Activated naive CD8-positive, alpha-beta T cell (primary cell): ENCODE measurements at regions not wholly inside any gene's neighbourhood (a gene's known extent, or its start where the extent isn't known, plus 50 kb on each side); places are given as distances from the start of the nearest gene placed in this dataset.

Source experiments
- H3K27ac Mint-ChIP-seq: one replicate; pipeline ENCODE4 v1.8.0; 2021; ENCODE audit warnings: mixed read lengths
- H3K27me3 Mint-ChIP-seq: one replicate; pipeline ENCODE4 v1.8.0; 2021; ENCODE audit warnings: mixed read lengths
- H3K36me3 Mint-ChIP-seq: one replicate; pipeline ENCODE4 v1.8.0; 2021; ENCODE audit warnings: mixed read lengths
- H3K4me1 Mint-ChIP-seq: one replicate; pipeline ENCODE4 v1.8.0; 2021; ENCODE audit warnings: low read depth, mixed read lengths
- H3K4me3 Mint-ChIP-seq: one replicate; pipeline ENCODE4 v1.8.0; 2021; ENCODE audit warnings: mild to moderate bottlenecking, mixed read lengths
- H3K9me3 Mint-ChIP-seq: one replicate; pipeline ENCODE4 v1.8.0; 2021; ENCODE audit warnings: low read depth, mixed read lengths

DNA sequence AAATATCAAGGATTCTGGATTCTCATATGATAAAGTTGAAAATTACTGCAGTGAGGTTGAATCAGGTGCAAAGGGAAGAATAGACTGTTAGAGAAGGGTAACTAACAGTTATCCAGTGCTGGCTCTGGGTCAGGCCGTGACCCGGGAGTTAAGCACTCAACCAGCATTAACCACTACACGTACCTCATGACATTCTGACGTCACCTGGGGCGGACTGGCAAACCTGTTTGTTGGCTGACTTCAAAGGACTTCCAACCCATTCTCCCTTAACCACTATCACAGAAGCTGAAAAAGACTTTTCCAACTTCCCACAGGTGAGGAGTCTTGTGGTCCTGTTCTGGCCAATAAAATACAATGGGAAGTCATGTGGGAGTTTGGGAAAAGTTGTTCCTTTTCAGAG is 268.9 kb downstream of the ENC1 start:
- no peak overlapping the region for H3K27ac Mint-ChIP-seq
- H3K4me1 Mint-ChIP-seq, result no peaks in the 10 kb centered on the region
- no peaks in the 10 kb centered on the region for H3K9me3 Mint-ChIP-seq
- no peak overlapping the region for H3K4me3 Mint-ChIP-seq
- H3K27me3 Mint-ChIP-seq, result no peaks in the 10 kb centered on the region
- H3K36me3 Mint-ChIP-seq, result no peaks in the 10 kb centered on the region

DNA sequence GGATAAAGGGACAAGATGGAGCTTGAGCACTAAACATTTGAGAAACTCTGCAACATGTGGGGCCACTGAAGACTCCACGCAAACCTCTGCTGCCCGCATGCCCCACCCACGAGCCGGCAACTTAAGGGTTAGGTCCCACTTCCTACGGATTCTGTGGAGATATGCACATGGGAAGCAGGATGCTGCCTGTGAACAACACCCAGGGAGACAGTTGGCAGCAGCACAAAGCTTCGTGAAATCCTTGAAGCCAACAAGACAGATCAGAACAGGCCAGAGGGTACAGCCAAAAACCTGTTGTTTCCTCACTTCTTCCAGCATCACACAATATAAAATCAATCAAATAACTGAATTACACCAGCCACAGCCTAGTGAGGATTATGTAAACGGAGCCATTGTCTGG is 270.4 kb downstream of the ENC1 start:
- no peak overlapping the region for H3K27ac Mint-ChIP-seq
- H3K4me3 Mint-ChIP-seq, result no peak overlapping the region
- H3K4me1 Mint-ChIP-seq, result no peaks in the 10 kb centered on the region
- H3K36me3 Mint-ChIP-seq, result no peaks in the 10 kb centered on the region
- H3K9me3 Mint-ChIP-seq, result no peaks in the 10 kb centered on the region
- no peaks in the 10 kb centered on the region for H3K27me3 Mint-ChIP-seq

DNA sequence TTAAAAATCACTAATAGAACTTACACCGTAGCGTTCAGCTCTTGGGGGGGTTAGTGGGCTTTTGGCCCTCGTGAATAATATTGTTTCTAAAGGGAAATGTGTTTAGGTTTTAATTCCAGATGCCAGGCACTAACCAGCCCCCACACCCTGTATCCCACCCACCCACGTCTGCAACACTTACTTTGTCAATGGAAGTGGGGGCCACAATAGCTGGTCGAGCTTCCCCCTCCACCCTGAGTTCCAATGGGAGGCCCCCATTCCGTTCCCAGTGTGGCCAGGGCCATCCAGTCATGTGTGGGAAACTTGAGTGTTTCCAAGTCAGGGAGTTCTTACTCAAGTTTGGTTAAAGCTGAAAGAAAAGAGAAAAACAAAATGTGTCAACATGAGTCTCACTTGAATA is 271.4 kb downstream of the ENC1 start:
- Mint-ChIP-seq H3K4me3 (no peak overlapping the region), H3K9me3 (no peaks in the 10 kb centered on the region), H3K36me3 (no peaks in the 10 kb centered on the region), H3K27me3 (no peaks in the 10 kb centered on the region), H3K4me1 (no peaks in the 10 kb centered on the region), H3K27ac (no peak overlapping the region)

DNA sequence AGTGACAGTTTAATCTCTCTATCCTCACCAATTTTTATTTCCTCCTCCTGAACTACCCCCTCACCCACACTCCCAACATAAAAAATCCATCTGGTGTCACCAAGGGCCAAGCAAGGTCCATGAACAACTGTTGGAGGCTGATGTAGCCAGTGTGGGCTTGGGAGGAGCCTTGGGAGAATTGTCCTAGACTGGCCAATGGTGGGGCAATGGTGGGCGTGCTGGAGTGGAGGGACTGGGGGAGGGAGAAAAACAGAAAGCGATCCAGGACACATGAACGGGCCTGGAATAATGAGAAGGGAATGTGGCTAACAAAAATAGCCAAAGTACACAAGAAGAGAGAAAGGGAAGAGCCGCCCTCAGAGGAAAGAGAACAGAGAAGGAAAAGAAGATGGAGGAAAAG is 272.6 kb downstream of the ENC1 start:
- H3K27me3 Mint-ChIP-seq, result no peaks in the 10 kb centered on the region
- H3K9me3 Mint-ChIP-seq, result no peaks in the 10 kb centered on the region
- no peak overlapping the region for H3K27ac Mint-ChIP-seq
- H3K4me3 Mint-ChIP-seq, result no peak overlapping the region
- H3K36me3 Mint-ChIP-seq, result no peaks in the 10 kb centered on the region
- H3K4me1 Mint-ChIP-seq, result no peaks in the 10 kb centered on the region

DNA sequence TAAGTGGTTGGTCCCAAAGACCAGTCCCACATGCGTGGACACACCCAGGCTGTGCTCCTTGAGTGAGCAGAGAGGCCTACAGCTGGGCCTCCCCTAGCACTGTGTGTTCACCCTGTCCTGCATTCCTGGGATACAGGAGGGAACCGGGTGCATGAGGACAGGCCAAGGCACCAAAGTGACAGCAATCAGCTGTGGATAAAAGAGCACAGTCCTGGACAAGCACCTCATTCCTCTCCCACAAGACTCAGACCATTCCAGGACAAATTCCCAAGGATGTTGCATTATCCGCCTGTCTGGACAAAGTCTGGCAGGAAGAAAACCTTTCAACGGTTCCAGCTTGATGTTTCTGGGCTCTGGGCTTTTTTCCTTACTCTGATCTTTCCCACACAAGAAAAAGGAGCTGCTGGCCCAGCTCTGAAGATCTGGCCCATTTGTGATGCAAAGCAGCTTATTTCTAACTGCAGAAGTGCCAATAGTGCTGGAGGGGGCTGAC is 273.2 kb downstream of the ENC1 start:
- H3K9me3 Mint-ChIP-seq, result no peaks in the 10 kb centered on the region
- H3K36me3 Mint-ChIP-seq, result no peaks in the 10 kb centered on the region
- H3K4me1 Mint-ChIP-seq, result no peaks in the 10 kb centered on the region
- H3K27me3 Mint-ChIP-seq, result no peaks in the 10 kb centered on the region
- no peak overlapping the region for H3K4me3 Mint-ChIP-seq
- H3K27ac Mint-ChIP-seq, result no peak overlapping the region

DNA sequence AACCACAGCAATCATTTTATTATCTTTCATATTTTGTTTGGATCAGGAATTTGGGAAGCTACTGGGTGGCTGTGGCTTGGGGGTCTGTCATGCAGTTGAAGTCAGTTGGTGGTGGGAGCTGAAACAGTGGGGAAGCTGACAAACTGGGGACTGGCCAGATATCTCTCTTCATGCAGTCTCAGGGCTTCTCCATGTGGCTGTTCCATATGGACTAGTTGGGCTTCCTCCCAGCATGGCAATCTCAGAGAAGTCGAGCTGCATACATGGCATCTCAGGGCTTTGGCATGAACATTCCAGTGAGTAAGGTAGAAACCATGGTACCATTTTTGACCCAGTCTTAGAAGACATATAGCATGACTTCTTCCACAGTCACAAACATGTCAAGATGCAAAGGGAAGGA is 274.8 kb downstream of the ENC1 start:
- Mint-ChIP-seq H3K36me3 (no peaks in the 10 kb centered on the region), H3K4me3 (no peak overlapping the region), H3K9me3 (no peaks in the 10 kb centered on the region), H3K4me1 (no peaks in the 10 kb centered on the region), H3K27ac (no peak overlapping the region), H3K27me3 (no peaks in the 10 kb centered on the region)

DNA sequence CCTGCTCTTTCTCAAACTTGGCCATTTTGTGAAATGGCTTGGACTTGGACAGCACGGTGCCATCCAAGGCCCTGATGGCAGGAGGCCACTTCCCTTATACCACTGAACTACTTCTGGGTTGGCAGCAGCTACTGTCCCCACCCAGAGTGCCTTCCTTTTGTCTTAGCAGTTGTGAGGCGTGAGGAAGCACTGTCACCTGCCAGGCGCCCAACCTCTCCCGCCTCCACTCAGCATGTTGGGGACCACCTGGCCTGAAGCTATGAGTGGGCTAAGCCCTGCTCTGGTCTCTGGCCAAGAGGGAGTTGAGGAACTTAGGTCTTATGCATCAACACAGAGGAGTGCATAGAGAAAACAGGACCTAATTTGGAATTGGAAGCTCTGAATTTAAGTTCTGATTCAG is 276.0 kb downstream of the ENC1 start:
- H3K4me1 Mint-ChIP-seq, result no peaks in the 10 kb centered on the region
- H3K36me3 Mint-ChIP-seq, result no peaks in the 10 kb centered on the region
- no peaks in the 10 kb centered on the region for H3K9me3 Mint-ChIP-seq
- no peak overlapping the region for H3K27ac Mint-ChIP-seq
- no peak overlapping the region for H3K4me3 Mint-ChIP-seq
- no peaks in the 10 kb centered on the region for H3K27me3 Mint-ChIP-seq

DNA sequence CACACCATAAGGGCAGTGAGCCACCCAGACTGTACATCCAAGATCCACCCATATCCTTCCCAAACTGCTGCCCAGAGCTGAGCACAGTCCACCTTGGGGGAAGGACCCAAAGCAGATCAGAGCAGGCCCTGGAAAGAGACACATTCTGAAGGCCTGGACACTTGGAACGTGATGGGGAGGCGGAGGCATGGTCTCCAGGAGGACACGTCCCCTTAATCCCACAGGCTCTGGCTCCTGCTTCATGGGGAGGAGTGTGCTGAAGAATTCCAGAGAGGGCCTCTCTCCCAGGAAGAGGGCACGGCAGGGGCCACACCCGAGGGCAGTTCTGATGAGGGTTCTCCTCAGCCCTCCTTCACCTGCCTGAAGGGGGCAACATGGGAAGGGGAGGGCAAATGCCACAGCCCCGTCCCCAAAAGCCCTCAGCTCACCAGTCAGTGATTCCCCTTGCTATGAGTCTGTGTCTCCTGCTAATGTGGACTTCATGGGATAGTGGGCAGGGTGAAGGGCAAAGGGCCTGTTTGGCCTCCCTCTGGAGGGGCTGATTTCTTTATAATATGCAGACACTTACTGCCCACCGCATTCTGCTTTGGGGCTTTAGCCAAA is 276.8 kb downstream of the ENC1 start:
- Mint-ChIP-seq H3K4me3 (no peak overlapping the region), H3K27ac (no peak overlapping the region), H3K9me3 (no peaks in the 10 kb centered on the region), H3K36me3 (no peaks in the 10 kb centered on the region), H3K27me3 (no peaks in the 10 kb centered on the region), H3K4me1 (no peaks in the 10 kb centered on the region)

DNA sequence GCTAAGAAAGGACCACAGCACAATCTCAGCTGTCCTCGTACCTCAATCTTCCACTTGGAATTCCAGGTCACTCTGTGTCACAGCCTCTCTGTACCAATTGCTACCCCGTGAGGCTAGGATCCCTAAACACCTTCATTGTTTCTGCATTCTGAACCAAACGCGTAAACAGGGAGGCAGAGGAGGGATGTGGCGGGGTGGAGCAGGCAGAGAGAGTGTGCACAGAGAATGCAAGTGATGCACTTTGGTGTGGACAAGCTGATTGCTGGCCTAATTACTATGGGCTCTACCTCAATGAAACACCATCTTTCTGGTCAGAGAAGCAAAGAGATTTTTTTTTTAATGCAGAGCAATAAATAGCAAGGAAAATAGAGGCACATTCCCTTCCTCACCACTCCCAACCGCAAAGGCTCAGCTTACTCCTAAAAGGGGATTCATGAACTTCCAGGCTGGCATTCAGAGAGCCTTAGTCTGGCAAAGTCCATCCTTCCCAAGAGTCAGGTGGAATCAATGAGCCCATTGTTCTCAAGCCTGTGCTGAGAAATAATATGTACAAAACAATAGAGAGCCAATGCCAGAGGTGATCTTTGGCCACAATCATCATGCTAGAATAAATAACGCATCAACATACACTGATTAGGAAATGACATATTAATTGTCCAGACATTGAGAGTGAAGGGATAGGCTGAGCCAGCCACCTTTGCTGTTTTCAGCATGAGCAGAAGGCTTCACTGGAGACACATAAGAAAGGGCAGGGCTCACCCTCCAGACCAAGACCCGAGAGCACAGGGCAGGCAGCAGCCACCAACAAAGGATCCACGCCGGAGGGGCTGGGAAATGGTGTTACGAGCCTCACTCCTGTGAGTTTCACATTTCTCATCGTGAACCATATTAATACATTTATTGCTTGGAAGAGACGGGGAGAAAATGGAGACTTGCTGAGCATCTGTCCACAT is 278.8 kb downstream of the ENC1 start:
- Mint-ChIP-seq H3K4me3 (no peak overlapping the region), H3K27me3 (no peaks in the 10 kb centered on the region)

DNA sequence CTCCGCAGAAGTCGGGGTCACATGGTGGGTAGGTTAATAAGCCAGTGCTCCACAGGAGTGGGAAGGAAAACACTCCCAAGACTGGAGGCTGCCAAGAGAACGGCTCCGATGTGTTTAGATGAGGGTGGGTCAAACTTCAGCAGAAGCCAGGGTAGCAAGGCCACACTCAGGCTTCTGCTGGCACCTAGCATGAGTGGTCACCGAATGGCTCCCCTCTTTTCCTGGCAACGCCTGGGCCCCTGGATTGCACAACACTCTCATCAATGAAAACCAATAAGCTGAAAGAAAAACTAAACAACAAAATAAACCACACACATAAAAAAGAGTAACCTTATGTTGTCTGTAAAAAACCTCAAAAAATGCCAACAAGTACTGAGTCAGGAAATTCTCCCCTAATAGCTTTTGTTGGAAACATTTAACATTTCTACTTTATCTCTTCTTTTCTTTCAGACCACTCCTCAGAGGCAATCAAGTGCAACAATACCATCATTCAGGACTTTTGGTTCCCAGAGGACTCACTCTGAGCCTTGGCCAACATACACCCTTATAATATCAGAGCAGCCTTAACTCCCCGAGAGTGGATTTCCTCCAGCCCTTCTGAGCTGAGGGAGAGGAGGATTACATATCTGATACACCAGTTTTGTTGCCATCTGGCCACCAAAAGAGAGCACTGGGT is 279.9 kb downstream of the ENC1 start:
- H3K4me3 Mint-ChIP-seq, result no peak overlapping the region
- no peaks in the 10 kb centered on the region for H3K9me3 Mint-ChIP-seq
- no peaks in the 10 kb centered on the region for H3K27me3 Mint-ChIP-seq
- H3K36me3 Mint-ChIP-seq, result no peaks in the 10 kb centered on the region
- no peaks in the 10 kb centered on the region for H3K4me1 Mint-ChIP-seq
- H3K27ac Mint-ChIP-seq, result no peak overlapping the region

More for the DNA sequence above, 278.8 kb downstream of the ENC1 start:
- no peaks in the 10 kb centered on the region for H3K36me3 Mint-ChIP-seq
- no peaks in the 10 kb centered on the region for H3K4me1 Mint-ChIP-seq
- no peak overlapping the region for H3K27ac Mint-ChIP-seq
- H3K9me3 Mint-ChIP-seq, result no peaks in the 10 kb centered on the region

DNA sequence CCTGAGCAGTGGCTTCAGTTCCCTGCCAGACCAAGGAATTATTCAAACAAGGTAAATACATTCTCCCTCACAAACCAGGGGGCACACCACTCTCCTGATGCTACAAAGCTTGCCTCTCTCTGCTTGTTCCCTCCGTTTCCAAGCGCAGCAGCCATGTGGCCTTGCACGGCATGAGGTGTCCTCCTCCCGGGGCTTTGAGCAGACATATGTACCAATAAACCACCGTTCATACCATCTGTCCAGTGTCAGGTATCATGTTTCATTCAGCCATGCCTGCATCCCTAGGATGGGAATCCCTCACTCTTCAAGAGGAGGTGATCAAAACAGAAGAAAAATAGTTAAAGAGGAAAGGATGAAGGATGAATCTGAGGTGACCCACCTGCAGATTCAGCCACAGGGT is 282.7 kb downstream of the ENC1 start:
- H3K4me3 Mint-ChIP-seq, result no peak overlapping the region
- no peaks in the 10 kb centered on the region for H3K4me1 Mint-ChIP-seq
- H3K36me3 Mint-ChIP-seq, result no peaks in the 10 kb centered on the region
- no peaks in the 10 kb centered on the region for H3K9me3 Mint-ChIP-seq
- no peaks in the 10 kb centered on the region for H3K27me3 Mint-ChIP-seq
- H3K27ac Mint-ChIP-seq, result no peak overlapping the region

DNA sequence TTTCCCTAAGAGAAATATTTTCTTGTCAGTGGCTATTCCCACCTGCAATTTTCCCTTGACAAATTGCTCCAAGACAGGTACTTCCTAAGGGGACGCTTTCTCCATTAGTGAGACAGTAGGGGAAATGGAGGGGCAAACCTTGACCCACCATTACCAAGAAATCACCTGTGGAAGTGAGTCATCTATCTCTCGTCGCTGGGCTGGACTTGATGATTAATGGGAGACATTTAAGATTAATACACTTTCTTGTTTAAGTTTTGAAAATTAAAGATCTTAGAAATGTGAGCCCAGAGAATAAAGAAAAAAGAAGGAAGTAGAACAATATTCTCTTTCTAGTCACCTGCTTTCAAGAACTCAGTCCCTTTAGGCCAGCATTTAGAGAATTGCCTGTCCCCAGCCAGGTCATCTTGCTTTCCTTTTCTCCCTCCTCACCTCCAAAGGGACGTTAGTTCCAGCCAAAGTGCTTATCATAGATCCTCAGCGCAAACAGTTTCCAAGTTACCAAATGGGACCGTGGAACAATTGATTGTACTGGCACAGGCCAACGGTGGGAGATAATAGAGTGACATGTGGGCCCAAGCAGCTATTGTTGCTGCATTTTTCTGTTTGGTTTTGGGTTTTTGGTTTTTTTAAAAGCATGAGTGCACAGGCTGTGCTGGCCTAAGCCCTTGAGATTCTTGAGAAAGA is 284.4 kb downstream of the ENC1 start:
- Mint-ChIP-seq H3K4me1 (no peaks in the 10 kb centered on the region), H3K27me3 (peaks cover 4% of the 10 kb centered on the region), H3K9me3 (no peaks in the 10 kb centered on the region), H3K27ac (no peak overlapping the region), H3K4me3 (no peak overlapping the region), H3K36me3 (no peaks in the 10 kb centered on the region)

DNA sequence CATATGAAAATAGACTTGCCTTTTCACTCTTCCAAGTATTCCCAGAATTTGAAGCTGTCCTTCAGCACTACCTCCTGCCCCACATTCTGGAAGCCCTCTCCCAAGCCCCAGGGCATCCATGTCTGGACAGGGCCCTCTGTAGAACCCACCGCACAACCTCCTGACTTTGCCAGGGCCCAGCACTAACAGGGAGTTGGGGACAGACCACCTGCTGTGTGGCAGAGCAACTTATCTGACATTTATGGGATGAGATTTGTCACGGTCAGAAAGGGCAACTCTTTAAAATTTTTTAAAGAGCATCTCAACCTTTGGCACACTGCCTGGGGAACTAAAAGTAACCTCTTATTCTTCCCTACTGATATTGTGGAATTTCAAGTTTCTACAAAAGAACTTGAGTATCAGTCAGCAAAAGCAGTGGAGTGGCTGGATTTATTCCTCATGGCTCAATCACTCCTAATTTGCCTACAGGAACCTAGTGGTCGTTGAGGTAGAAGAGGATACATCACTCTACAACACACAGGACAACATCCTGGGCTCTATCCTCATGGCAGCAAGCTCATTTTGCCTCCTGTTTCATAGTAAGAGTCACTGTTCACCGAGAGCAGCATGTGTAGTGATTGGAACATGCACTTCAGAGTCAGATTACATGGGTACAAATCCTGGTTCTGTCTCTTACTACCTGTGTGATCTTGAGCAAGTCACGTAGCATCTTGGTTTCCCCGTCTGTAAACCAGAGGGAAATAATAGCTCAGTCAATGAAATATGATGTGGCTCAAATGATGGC is 285.3 kb downstream of the ENC1 start:
- Mint-ChIP-seq H3K4me3 (no peak overlapping the region), H3K27ac (no peak overlapping the region), H3K27me3 (peaks cover 6% of the 10 kb centered on the region), H3K36me3 (no peaks in the 10 kb centered on the region), H3K9me3 (no peaks in the 10 kb centered on the region), H3K4me1 (no peaks in the 10 kb centered on the region)

DNA sequence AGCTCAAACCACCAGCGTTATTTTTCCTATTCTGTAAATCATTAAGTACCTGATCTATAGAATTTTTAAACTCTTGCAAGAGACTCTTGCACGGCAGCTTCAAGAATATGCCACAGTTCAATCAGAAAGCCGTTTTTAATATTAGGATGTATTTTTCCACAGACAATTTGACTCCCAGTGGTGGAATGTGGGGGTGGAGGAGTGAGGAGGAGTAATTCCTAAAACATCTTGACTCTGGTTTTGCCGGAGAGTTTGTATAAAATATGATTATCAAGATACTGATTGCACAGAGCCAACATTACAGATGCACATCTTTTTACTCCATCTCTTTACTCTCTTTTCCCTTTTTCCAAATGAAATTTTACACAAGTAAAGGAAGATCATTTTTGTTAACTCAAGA is 288.3 kb downstream of the ENC1 start:
- no peak overlapping the region for H3K27ac Mint-ChIP-seq
- peaks cover 9% of the 10 kb centered on the region for H3K27me3 Mint-ChIP-seq
- no peaks in the 10 kb centered on the region for H3K9me3 Mint-ChIP-seq
- H3K4me3 Mint-ChIP-seq, result no peak overlapping the region
- no peaks in the 10 kb centered on the region for H3K4me1 Mint-ChIP-seq
- no peaks in the 10 kb centered on the region for H3K36me3 Mint-ChIP-seq
